ENCODE measurements at regions not wholly inside any gene's neighbourhood (a gene's known extent, or its start where the extent isn't known, plus 50 kb on each side); places are given as distances from the start of the nearest gene placed in this dataset.

DNA sequence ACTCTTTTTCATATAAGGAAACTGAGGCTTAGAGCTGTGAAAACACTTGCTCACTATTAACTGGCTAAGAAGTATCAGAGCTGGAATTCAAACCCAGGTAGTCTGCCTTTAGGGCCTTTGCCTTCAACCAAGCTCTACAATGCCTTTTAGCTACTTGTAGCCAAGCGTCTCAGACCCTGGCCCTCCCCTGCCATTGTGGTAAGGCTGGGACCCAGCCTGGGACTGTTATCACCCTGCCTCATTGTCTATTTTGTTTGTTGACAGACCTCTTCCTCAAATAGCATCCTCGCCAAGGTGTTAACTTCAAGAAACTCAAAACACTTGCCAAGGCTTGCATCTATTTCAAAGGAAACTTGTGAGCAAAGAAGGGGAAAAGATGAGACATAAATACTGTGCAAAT lies 76.7 kb upstream of the CD28 start:
- TF ChIP-seq POLR2A (IDR thresholded peaks at IDR 0.05): no peak
- TF ChIP-seq, protein P1, sequence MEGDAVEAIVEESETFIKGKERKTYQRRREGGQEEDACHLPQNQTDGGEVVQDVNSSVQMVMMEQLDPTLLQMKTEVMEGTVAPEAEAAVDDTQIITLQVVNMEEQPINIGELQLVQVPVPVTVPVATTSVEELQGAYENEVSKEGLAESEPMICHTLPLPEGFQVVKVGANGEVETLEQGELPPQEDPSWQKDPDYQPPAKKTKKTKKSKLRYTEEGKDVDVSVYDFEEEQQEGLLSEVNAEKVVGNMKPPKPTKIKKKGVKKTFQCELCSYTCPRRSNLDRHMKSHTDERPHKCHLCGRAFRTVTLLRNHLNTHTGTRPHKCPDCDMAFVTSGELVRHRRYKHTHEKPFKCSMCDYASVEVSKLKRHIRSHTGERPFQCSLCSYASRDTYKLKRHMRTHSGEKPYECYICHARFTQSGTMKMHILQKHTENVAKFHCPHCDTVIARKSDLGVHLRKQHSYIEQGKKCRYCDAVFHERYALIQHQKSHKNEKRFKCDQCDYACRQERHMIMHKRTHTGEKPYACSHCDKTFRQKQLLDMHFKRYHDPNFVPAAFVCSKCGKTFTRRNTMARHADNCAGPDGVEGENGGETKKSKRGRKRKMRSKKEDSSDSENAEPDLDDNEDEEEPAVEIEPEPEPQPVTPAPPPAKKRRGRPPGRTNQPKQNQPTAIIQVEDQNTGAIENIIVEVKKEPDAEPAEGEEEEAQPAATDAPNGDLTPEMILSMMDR (IDR thresholded peaks at IDR 0.05): no peak
